ENCODE measurements at regions not wholly inside any gene's neighbourhood (a gene's known extent, or its start where the extent isn't known, plus 50 kb on each side); places are given as distances from the start of the nearest gene placed in this dataset.

GRCh38 chr2:6487765-6488164 lies 377.9 kb downstream of the CMPK2 start:
- DNase-seq, result no peak

- no peak for DNase-seq
These were observed 373.1 kb downstream of the CMPK2 start for GRCh38 chr2:6492573-6492972.

- DNase-seq, result no peak
These were observed 372.4 kb downstream of the CMPK2 start for GRCh38 chr2:6493266-6493665.

GRCh38 chr2:6493669-6494068 lies 372.0 kb downstream of the CMPK2 start:
- DNase-seq, result no peak

- DNase-seq, result no peak
These were observed 370.2 kb downstream of the CMPK2 start for GRCh38 chr2:6495466-6495865.

- DNase-seq, result no peak
These were observed 369.3 kb downstream of the CMPK2 start for GRCh38 chr2:6496376-6496775.

- no peak for DNase-seq
These were observed 368.7 kb downstream of the CMPK2 start for GRCh38 chr2:6497048-6497447.

GRCh38 chr2:6498841-6499240 lies 366.9 kb downstream of the CMPK2 start:
- no peak for DNase-seq

GRCh38 chr2:6499691-6500090 lies 366.0 kb downstream of the CMPK2 start:
- DNase-seq, result no peak

- no peak for DNase-seq
These were observed 359.3 kb downstream of the CMPK2 start for GRCh38 chr2:6506361-6506794.

- no peak for DNase-seq
These were observed 358.8 kb downstream of the CMPK2 start for GRCh38 chr2:6506859-6507258.

- no peak for DNase-seq
These were observed 355.2 kb downstream of the CMPK2 start for GRCh38 chr2:6510532-6510931.

- DNase-seq, result no peak
These were observed 353.1 kb downstream of the CMPK2 start for GRCh38 chr2:6512589-6512988.

- no peak for DNase-seq
These were observed 349.0 kb downstream of the CMPK2 start for GRCh38 chr2:6516674-6517073.

- DNase-seq, result no peak
These were observed 347.3 kb downstream of the CMPK2 start for GRCh38 chr2:6518361-6518760.

GRCh38 chr2:6523476-6523875 lies 342.2 kb downstream of the CMPK2 start:
- no peak for DNase-seq

GRCh38 chr2:6524691-6525474 lies 340.8 kb downstream of the CMPK2 start:
- DNase-seq, result no peak

- DNase-seq, result no peak
These were observed 340.2 kb downstream of the CMPK2 start for GRCh38 chr2:6525475-6525964.

GRCh38 chr2:6526093-6526824 lies 339.4 kb downstream of the CMPK2 start:
- DNase-seq, result peak; percentile 23

- DNase-seq, result no peak
These were observed 334.4 kb downstream of the CMPK2 start for GRCh38 chr2:6531304-6531703.

GRCh38 chr2:6535572-6535971 lies 330.1 kb downstream of the CMPK2 start:
- DNase-seq, result no peak

- no peak for DNase-seq
These were observed 327.1 kb downstream of the CMPK2 start for GRCh38 chr2:6538607-6539006.

- DNase-seq, result no peak
These were observed 320.4 kb downstream of the CMPK2 start for GRCh38 chr2:6545336-6545735.

- DNase-seq, result no peak
These were observed 319.9 kb downstream of the CMPK2 start for GRCh38 chr2:6545795-6546194.

Data from NCI-H187 treated with DMSO at 0.1 percent for 48 hours (cell line).